ENCODE measurements at regions not wholly inside any gene's neighbourhood (a gene's known extent, or its start where the extent isn't known, plus 50 kb on each side); places are given as distances from the start of the nearest gene placed in this dataset.

DNA sequence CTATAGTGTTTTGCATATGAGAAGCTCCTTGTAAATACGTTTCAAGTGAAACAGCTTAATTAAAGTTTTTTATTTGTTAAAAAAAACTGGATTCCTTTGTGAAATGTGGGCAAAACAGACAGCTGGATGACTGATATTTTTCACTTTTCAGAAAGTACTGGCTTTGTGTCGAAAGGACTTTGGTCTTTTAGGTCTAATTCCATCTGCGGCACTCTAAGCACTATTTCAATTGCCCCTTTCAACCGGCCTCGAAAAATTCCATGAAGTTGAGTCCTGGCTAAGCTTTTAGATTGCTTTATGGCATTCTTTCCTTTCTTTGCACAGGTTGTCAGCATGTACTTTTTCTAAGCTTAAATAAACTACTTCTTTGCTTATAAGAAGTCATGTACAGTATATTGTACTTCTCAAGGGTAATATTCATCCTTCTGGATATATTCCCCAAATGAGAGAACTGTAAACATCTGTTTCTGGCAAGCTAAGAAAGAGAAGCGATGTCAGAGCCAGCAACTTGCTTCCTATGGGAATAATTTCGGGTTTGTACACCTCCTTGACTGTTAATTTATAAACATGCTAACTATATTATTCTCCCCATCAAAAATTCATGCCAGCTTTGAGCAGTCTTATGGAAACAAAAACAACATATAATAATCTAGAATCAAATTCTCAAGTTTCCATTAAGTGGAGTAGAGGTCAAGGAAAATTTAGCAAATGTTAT, 611.3 kb downstream of the ETNK1 start:
- CTCF ChIA-PET: interaction anchor here (0.7 kb wide), 1 partner anchor 277 kb away, joined by 3 read pairs; no protein-coding TSS in a partner anchor
- DNase-seq: no peak
- Mint-ChIP-seq H3K27me3 (ENCODE audit: unreplicated experiment) (no peaks in the 10 kb centered on the region), H3K4me1 (ENCODE audit: low read depth, unreplicated experiment) (no peaks in the 10 kb centered on the region), H3K9me3 (ENCODE audit: low read depth, unreplicated experiment) (peaks cover 3% of the 10 kb centered on the region), H3K36me3 (ENCODE audit: insufficient read depth, unreplicated experiment) (no peaks in the 10 kb centered on the region), H3K4me3 (ENCODE audit: low read depth, unreplicated experiment) (no peak overlapping the region), H3K27ac (ENCODE audit: unreplicated experiment) (no peak overlapping the region)
- intact Hi-C loops (cut with micrococcal nuclease; ENCODE audit: unreplicated experiment): no loop called here
- no peak for TF ChIP-seq CTCF (IDR thresholded peaks at IDR 0.05; ENCODE audit: unreplicated experiment)
- BruUV-seq (replicated peaks): no TSS peak

- no peak overlapping the region for H3K4me3 Mint-ChIP-seq (ENCODE audit: low read depth, unreplicated experiment)
- H3K27me3 Mint-ChIP-seq (ENCODE audit: unreplicated experiment): no peaks in the 10 kb centered on the region
- H3K36me3 Mint-ChIP-seq (ENCODE audit: insufficient read depth, unreplicated experiment): no peaks in the 10 kb centered on the region
- BruUV-seq (replicated peaks): no TSS peak
- peaks cover 3% of the 10 kb centered on the region for H3K9me3 Mint-ChIP-seq (ENCODE audit: low read depth, unreplicated experiment)
- no peak overlapping the region for H3K27ac Mint-ChIP-seq (ENCODE audit: unreplicated experiment)
- CTCF ChIA-PET: interaction anchor here (0.6 kb wide), 1 partner anchor 579 kb away, joined by 3 read pairs; no protein-coding TSS in a partner anchor
- H3K4me1 Mint-ChIP-seq (ENCODE audit: low read depth, unreplicated experiment): no peaks in the 10 kb centered on the region
- intact Hi-C loops (cut with micrococcal nuclease; ENCODE audit: unreplicated experiment): no loop called here
- DNase-seq: no peak
- TF ChIP-seq CTCF (IDR thresholded peaks at IDR 0.05; ENCODE audit: unreplicated experiment): no peak
Observed at GRCh38 chr12:23236811-23237210, 611.8 kb downstream of the ETNK1 start.

- no peak for DNase-seq
- Mint-ChIP-seq H3K27me3 (ENCODE audit: unreplicated experiment) (no peaks in the 10 kb centered on the region), H3K4me3 (ENCODE audit: low read depth, unreplicated experiment) (no peak overlapping the region), H3K4me1 (ENCODE audit: low read depth, unreplicated experiment) (no peaks in the 10 kb centered on the region), H3K27ac (ENCODE audit: unreplicated experiment) (no peak overlapping the region), H3K9me3 (ENCODE audit: low read depth, unreplicated experiment) (peaks cover 5% of the 10 kb centered on the region), H3K36me3 (ENCODE audit: insufficient read depth, unreplicated experiment) (no peaks in the 10 kb centered on the region)
- intact Hi-C loops (cut with micrococcal nuclease; ENCODE audit: unreplicated experiment): no loop called here
- no peak for TF ChIP-seq CTCF (IDR thresholded peaks at IDR 0.05; ENCODE audit: unreplicated experiment)
- CTCF ChIA-PET: no interaction called here
- BruUV-seq (replicated peaks): no TSS peak
Observed at GRCh38 chr12:23238190-23238589, 613.2 kb downstream of the ETNK1 start.

GRCh38 chr12:23238957-23239356, 614.0 kb downstream of the ETNK1 start:
- Mint-ChIP-seq H3K27me3 (ENCODE audit: unreplicated experiment) (no peaks in the 10 kb centered on the region), H3K4me1 (ENCODE audit: low read depth, unreplicated experiment) (no peaks in the 10 kb centered on the region), H3K36me3 (ENCODE audit: insufficient read depth, unreplicated experiment) (no peaks in the 10 kb centered on the region), H3K27ac (ENCODE audit: unreplicated experiment) (no peak overlapping the region), H3K9me3 (ENCODE audit: low read depth, unreplicated experiment) (peaks cover 5% of the 10 kb centered on the region), H3K4me3 (ENCODE audit: low read depth, unreplicated experiment) (no peak overlapping the region)
- no peak for TF ChIP-seq CTCF (IDR thresholded peaks at IDR 0.05; ENCODE audit: unreplicated experiment)
- no peak for DNase-seq
- no TSS peak for BruUV-seq (replicated peaks)
- CTCF ChIA-PET: no interaction called here
- intact Hi-C loops (cut with micrococcal nuclease; ENCODE audit: unreplicated experiment): no loop called here

All from Calu3 (cell line).